ENCODE measurements at regions not wholly inside any gene's neighbourhood (a gene's known extent, or its start where the extent isn't known, plus 50 kb on each side); places are given as distances from the start of the nearest gene placed in this dataset.
"Not testable (repeated sequence)": the region's sequence is repeated elsewhere in the genome, so short reads cannot be mapped to it uniquely, and the experiment has no call there.

GRCh38 chr17:16844669-16845068 is 127.2 kb downstream of the TNFRSF13B start:
- TF ChIP-seq, protein P1, sequence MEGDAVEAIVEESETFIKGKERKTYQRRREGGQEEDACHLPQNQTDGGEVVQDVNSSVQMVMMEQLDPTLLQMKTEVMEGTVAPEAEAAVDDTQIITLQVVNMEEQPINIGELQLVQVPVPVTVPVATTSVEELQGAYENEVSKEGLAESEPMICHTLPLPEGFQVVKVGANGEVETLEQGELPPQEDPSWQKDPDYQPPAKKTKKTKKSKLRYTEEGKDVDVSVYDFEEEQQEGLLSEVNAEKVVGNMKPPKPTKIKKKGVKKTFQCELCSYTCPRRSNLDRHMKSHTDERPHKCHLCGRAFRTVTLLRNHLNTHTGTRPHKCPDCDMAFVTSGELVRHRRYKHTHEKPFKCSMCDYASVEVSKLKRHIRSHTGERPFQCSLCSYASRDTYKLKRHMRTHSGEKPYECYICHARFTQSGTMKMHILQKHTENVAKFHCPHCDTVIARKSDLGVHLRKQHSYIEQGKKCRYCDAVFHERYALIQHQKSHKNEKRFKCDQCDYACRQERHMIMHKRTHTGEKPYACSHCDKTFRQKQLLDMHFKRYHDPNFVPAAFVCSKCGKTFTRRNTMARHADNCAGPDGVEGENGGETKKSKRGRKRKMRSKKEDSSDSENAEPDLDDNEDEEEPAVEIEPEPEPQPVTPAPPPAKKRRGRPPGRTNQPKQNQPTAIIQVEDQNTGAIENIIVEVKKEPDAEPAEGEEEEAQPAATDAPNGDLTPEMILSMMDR (IDR thresholded peaks at IDR 0.05; ENCODE audit: borderline replicate concordance, extremely low read depth, low read length, poor library complexity, severe bottlenecking) = not testable (repeated sequence)
- not testable (repeated sequence) for TF ChIP-seq EZH2 (IDR thresholded peaks at IDR 0.05; ENCODE audit: borderline replicate concordance, low read depth, low read length, severe bottlenecking)
